Osteoblast (primary cell): ENCODE measurements at regions not wholly inside any gene's neighbourhood (a gene's known extent, or its start where the extent isn't known, plus 50 kb on each side); places are given as distances from the start of the nearest gene placed in this dataset.
A peak's percentile ranks its signal among the peaks of the same experiment; 100 is the strongest.

Experiments
- DNase-seq: peaks from one replicate; pipeline ENCODE4 v3.0.0; 2011; ENCODE audit warnings: low spot score, mixed read lengths; ENCODE audit not compliant: insufficient read length; ENCODE audit errors: missing footprints
- H2AFZ ChIP-seq: 2 replicates; pipeline ENCODE4 v1.6.0; 2011; ENCODE audit warnings: mild to moderate bottlenecking, low read length
- H3K27ac ChIP-seq: 2 replicates; pipeline ENCODE4 v1.5.1; 2011; ENCODE audit warnings: mild to moderate bottlenecking, low read depth, low read length, moderate library complexity
- H3K27me3 ChIP-seq: 2 replicates; pipeline ENCODE4 v1.6.0; 2012; ENCODE audit warnings: mild to moderate bottlenecking, control low read depth, inconsistent platforms, low read length, moderate library complexity; ENCODE audit not compliant: insufficient read depth
- H3K36me3 ChIP-seq: 2 replicates; pipeline ENCODE4 v1.5.1; 2011; ENCODE audit warnings: mild to moderate bottlenecking, low read length, control low read depth, moderate library complexity; ENCODE audit not compliant: insufficient read depth
- H3K4me1 ChIP-seq: 2 replicates; pipeline ENCODE4 v1.5.1; 2011; ENCODE audit warnings: mild to moderate bottlenecking, low read length, control low read depth, moderate library complexity; ENCODE audit not compliant: insufficient read depth
- H3K4me2 ChIP-seq: 2 replicates; pipeline ENCODE4 v1.6.0; 2011; ENCODE audit warnings: mild to moderate bottlenecking, low read length; ENCODE audit not compliant: insufficient read depth
- H3K4me3 ChIP-seq: fragments of 200-600 bp; sonication (generic); 3 replicates; pipeline ENCODE4 v1.5.1; 2012; ENCODE audit warnings: mild to moderate bottlenecking, low read length, inconsistent platforms; ENCODE audit not compliant: insufficient read depth
- H3K79me2 ChIP-seq: 2 replicates; pipeline ENCODE4 v1.6.0; 2012; ENCODE audit warnings: mild to moderate bottlenecking, low read length, control low read depth, inconsistent platforms; ENCODE audit not compliant: insufficient read depth
- H3K9me3 ChIP-seq: 2 replicates; pipeline ENCODE4 v1.5.1; 2011; ENCODE audit warnings: low read depth, low read length, control low read depth
- H4K20me1 ChIP-seq: 2 replicates; pipeline ENCODE4 v1.6.0; 2012; ENCODE audit warnings: mild to moderate bottlenecking, low read length, control low read depth; ENCODE audit not compliant: insufficient read depth
- TF ChIP-seq, protein P1 (sequence below): IDR thresholded peaks from 2 replicates; pipeline ENCODE4 v1.5.1; 2011; ENCODE audit warnings: mild to moderate bottlenecking, low read depth, low read length, moderate library complexity; ENCODE audit errors: extremely low read depth

DNA sequence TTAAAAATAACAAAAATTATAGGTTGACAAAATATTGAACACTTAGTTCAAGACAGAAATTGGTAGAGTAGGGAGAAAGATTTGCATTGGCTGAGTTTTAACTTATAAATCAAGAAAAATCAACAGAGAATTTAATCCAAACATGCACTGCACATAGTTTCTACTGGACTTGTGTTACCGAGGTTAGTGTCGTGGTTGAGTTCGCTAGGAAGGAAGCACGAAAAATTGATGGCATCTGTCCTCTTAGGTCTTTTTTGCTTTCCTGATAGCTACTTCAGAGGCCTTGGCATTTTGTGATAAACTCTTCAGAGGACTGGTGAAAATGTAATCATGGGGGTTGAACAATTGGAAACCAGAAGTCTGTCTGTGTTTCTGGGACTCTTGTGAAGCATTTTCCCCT, 392.9 kb downstream of the NUAK1 start:
- Histone ChIP-seq H4K20me1 (no peaks in the 10 kb centered on the region), H3K27ac (no peak overlapping the region), H3K4me2 (no peak overlapping the region), H3K27me3 (no peaks in the 10 kb centered on the region), H3K79me2 (no peaks in the 10 kb centered on the region), H3K4me1 (peaks cover 36% of the 10 kb centered on the region), H3K4me3 (no peak overlapping the region), H3K9me3 (no peaks in the 10 kb centered on the region), H2AFZ (no peak overlapping the region), H3K36me3 (no peaks in the 10 kb centered on the region)
- TF ChIP-seq, protein P1, sequence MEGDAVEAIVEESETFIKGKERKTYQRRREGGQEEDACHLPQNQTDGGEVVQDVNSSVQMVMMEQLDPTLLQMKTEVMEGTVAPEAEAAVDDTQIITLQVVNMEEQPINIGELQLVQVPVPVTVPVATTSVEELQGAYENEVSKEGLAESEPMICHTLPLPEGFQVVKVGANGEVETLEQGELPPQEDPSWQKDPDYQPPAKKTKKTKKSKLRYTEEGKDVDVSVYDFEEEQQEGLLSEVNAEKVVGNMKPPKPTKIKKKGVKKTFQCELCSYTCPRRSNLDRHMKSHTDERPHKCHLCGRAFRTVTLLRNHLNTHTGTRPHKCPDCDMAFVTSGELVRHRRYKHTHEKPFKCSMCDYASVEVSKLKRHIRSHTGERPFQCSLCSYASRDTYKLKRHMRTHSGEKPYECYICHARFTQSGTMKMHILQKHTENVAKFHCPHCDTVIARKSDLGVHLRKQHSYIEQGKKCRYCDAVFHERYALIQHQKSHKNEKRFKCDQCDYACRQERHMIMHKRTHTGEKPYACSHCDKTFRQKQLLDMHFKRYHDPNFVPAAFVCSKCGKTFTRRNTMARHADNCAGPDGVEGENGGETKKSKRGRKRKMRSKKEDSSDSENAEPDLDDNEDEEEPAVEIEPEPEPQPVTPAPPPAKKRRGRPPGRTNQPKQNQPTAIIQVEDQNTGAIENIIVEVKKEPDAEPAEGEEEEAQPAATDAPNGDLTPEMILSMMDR: no peak
- DNase-seq: no peak

DNA sequence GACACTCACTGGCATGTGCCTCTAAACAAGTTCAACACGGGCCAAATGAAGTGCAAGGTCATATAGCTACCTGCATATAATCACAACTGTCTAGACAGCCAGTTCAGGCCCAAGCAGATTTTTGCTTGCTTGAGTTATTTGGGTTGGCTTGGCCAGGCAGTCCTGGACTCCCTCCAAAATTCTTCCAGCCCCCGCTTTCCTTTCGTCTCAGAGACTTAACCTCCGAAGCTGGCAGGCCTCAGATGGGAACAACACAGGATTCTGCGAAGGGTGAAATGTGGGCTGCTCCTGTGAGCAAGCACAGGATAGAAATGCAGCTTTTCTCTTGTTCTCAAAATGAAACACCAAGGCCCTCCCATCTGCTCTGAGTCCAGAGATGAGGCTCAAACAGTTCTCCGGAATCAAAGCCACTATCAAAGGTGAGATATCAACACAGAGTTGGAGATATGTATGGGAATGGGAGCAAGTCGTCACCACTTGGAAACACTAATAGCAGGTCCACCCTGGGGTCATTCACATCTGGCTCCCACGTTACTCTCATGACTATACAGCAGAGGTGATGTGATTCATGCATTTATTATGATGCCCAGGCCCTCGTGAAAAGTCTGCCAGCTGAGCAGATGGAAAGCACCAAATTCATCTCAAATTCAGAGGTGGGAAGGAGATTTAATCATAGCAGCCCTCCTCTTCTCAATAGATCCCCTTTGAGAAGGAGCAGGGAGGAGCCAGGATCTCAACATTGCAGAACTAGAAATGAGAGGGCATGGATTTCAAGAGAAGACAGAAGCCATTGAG, 389.8 kb downstream of the NUAK1 start:
- DNase-seq: peak; percentile 76
- Histone ChIP-seq H3K36me3 (no peaks in the 10 kb centered on the region), H3K27me3 (no peaks in the 10 kb centered on the region), H2AFZ (peak overlapping the region; percentile 49), H3K4me3 (peak overlapping the region; percentile 29), H3K9me3 (no peaks in the 10 kb centered on the region), H3K79me2 (no peaks in the 10 kb centered on the region), H3K4me1 (peaks cover 21% of the 10 kb centered on the region), H3K4me2 (peak overlapping the region; percentile 68), H4K20me1 (no peaks in the 10 kb centered on the region), H3K27ac (peak overlapping the region; percentile 93)
- TF ChIP-seq, protein P1: no peak

DNA sequence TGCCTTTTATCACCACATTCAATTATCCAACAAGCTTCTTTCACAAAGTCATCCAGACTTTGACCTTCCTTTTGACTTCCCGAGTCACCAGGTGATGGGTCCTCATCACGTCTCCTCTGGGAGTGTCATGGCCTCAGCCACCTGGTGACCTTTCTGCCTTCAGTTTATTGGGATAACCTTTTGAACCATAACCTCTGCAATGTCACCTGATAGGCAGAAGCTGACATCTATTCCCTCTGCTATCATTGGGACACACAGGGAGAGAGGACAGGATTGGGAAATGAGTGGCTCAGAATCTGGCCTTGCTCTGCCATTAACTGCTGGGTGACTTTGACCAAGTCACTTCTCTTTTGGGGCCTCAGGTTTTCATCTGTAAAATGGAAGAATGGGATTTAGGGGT, 388.7 kb downstream of the NUAK1 start:
- no peak overlapping the region for H3K4me3 ChIP-seq
- TF ChIP-seq, protein P1: no peak
- H3K27ac ChIP-seq: no peak overlapping the region
- H2AFZ ChIP-seq: no peak overlapping the region
- no peaks in the 10 kb centered on the region for H3K79me2 ChIP-seq
- no peaks in the 10 kb centered on the region for H3K27me3 ChIP-seq
- no peaks in the 10 kb centered on the region for H3K36me3 ChIP-seq
- no peaks in the 10 kb centered on the region for H3K9me3 ChIP-seq
- no peak for DNase-seq
- peaks cover 21% of the 10 kb centered on the region for H3K4me1 ChIP-seq
- H4K20me1 ChIP-seq: no peaks in the 10 kb centered on the region
- no peak overlapping the region for H3K4me2 ChIP-seq

DNA sequence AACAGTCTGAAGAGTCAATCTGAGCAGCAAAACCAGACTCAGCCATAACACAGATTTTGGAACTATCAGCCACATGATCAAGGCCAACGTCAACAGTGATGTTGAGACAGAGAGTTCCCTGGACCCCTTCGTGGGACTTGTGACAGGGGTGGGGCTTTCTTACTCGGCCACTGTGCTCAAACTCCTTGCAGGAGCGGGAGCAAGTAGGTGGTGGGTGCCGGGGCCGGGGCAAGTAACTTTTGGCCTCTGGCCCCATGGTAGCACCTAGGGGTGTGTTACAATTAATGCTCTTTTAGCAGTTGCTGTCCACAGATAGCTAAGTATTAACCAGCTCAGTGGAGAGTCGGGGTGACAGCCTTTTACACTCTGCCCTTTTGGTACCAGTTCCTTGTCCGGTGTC, 384.4 kb downstream of the NUAK1 start:
- H3K4me1 ChIP-seq: peaks cover 8% of the 10 kb centered on the region
- no peak overlapping the region for H3K27ac ChIP-seq
- H3K4me2 ChIP-seq: no peak overlapping the region
- H2AFZ ChIP-seq: no peak overlapping the region
- DNase-seq: no peak
- no peaks in the 10 kb centered on the region for H3K9me3 ChIP-seq
- no peak overlapping the region for H3K4me3 ChIP-seq
- TF ChIP-seq, protein P1: no peak
- H3K36me3 ChIP-seq: no peaks in the 10 kb centered on the region
- no peaks in the 10 kb centered on the region for H4K20me1 ChIP-seq
- H3K27me3 ChIP-seq: no peaks in the 10 kb centered on the region
- H3K79me2 ChIP-seq: no peaks in the 10 kb centered on the region
